ENCODE measurements at regions not wholly inside any gene's neighbourhood (a gene's known extent, or its start where the extent isn't known, plus 50 kb on each side); places are given as distances from the start of the nearest gene placed in this dataset.

GRCh38 chr1:56330391-56331026 is 248.9 kb downstream of the PLPP3 start:
- no peak overlapping the region for H3K23ac ChIP-seq (ENCODE audit: insufficient read length, low read depth, low read length)
- H2BK15ac ChIP-seq (ENCODE audit: low read depth, low read length) = no peak overlapping the region
- no peaks in the 10 kb centered on the region for H3K23me2 ChIP-seq (ENCODE audit: insufficient read length, low read depth, low read length, poor library complexity, severe bottlenecking)
- H3K56ac ChIP-seq (ENCODE audit: insufficient read length, low read depth, low read length) = no peak overlapping the region
- H3K79me2 ChIP-seq (ENCODE audit: insufficient read depth, low read length) = no peaks in the 10 kb centered on the region
- no peak overlapping the region for H3K18ac ChIP-seq (ENCODE audit: insufficient read length, low read depth, low read length)
- H3K9me3 Mint-ChIP-seq = no peaks in the 10 kb centered on the region
- H3K4me2 ChIP-seq (ENCODE audit: insufficient read depth, insufficient read length, low read length) = no peak overlapping the region
- no peak overlapping the region for H4K91ac ChIP-seq (ENCODE audit: insufficient read length, low read depth, low read length)
- no peaks in the 10 kb centered on the region for H3K27me3 Mint-ChIP-seq (ENCODE audit: low read depth)
- TF ChIP-seq CTCF (conservative IDR thresholded peaks at IDR 0.05) = no peak
- H3T11ph ChIP-seq (ENCODE audit: low read length) = no peak overlapping the region
- H2BK12ac ChIP-seq (ENCODE audit: insufficient read length, low read depth, low read length) = no peak overlapping the region
- no peak overlapping the region for H3K27ac ChIP-seq (ENCODE audit: insufficient read length, low read depth, low read length)
- no peak overlapping the region for H3K9ac ChIP-seq (ENCODE audit: extremely low read depth, insufficient read length, low read length)
- H3K4me1 Mint-ChIP-seq = peaks cover 3 to 5% of the 10 kb centered on the region in 2 experiments; a peak in 3 of 4 replicates
- H4K20me1 ChIP-seq (ENCODE audit: control insufficient read depth, insufficient read depth, insufficient read length) = no peaks in the 10 kb centered on the region
- H2AK5ac ChIP-seq (ENCODE audit: insufficient read length, low read length) = no peak overlapping the region
- no peak overlapping the region for H4K5ac ChIP-seq (ENCODE audit: insufficient read length, low read depth, low read length)
- no peaks in the 10 kb centered on the region; the same call in 1 of the 2 replicates for H3K4me1 ChIP-seq (ENCODE audit: insufficient read depth, low read length)
- H2AFZ ChIP-seq (ENCODE audit: low read length) = no peak overlapping the region
- no peak overlapping the region for H3K14ac ChIP-seq (ENCODE audit: insufficient read depth, low read length)
- H3K4ac ChIP-seq (ENCODE audit: low read depth, low read length) = no peak overlapping the region
- H3K79me1 ChIP-seq (ENCODE audit: insufficient read depth, low read depth, low read length, poor library complexity, severe bottlenecking) = no peaks in the 10 kb centered on the region
- H2BK20ac ChIP-seq (ENCODE audit: low read depth, low read length, poor library complexity, severe bottlenecking) = no peak overlapping the region
- no peaks in the 10 kb centered on the region for H3K36me3 Mint-ChIP-seq (ENCODE audit: insufficient read depth in 1 of 3, low read depth in 3 of 3)
- no peak overlapping the region for H2BK120ac ChIP-seq (ENCODE audit: low read depth, low read length, poor library complexity, severe bottlenecking)
- H3K4me3 Mint-ChIP-seq = no peak overlapping the region
- H2BK5ac ChIP-seq (ENCODE audit: insufficient read length, low read length) = no peak overlapping the region
- WGBS (ENCODE audit: extremely low coverage, insufficient read length, low lambda C conversion rate) = no CpG with 5 or more reads among the region's 1 CpG
- H3K27ac Mint-ChIP-seq = no peak overlapping the region
- H4K8ac ChIP-seq (replicated peaks; ENCODE audit: insufficient read length, low read depth, low read length) = no peak overlapping the region
- no peaks in the 10 kb centered on the region for H3K27me3 ChIP-seq (ENCODE audit: insufficient read depth, low read length)
- DNase-seq = no peak
- H3K9me3 ChIP-seq (ENCODE audit: control insufficient read depth, low read depth, low read length) = no peaks in the 10 kb centered on the region

Measured in H9 (cell line).